ENCODE measurements at regions not wholly inside any gene's neighbourhood (a gene's known extent, or its start where the extent isn't known, plus 50 kb on each side); places are given as distances from the start of the nearest gene placed in this dataset.

- TF ChIP-seq CTCF (IDR thresholded peaks at IDR 0.05) (no peak), POLR2A (IDR thresholded peaks at IDR 0.05) (no peak), POLR2AphosphoS5 (IDR thresholded peaks at IDR 0.05) (no peak), EP300 (IDR thresholded peaks at IDR 0.05) (no peak)
Observed at GRCh38 chr4:30462445-30463090, 257.6 kb upstream of the PCDH7 start.
